ENCODE measurements at regions not wholly inside any gene's neighbourhood (a gene's known extent, or its start where the extent isn't known, plus 50 kb on each side); places are given as distances from the start of the nearest gene placed in this dataset.

GRCh38 chr9:88642336-88642735 lies 107.4 kb downstream of the NXNL2 start:
- no peak for TF ChIP-seq EZH2phosphoT487 (conservative IDR thresholded peaks at IDR 0.05; ENCODE audit: low read length)
- no peak for TF ChIP-seq CTCF (IDR thresholded peaks at IDR 0.05; ENCODE audit: insufficient read depth, low read length, poor library complexity, severe bottlenecking)
- Histone ChIP-seq H2AFZ (ENCODE audit: low read depth, low read length, severe bottlenecking) (no peak overlapping the region), H3K9me3 (ENCODE audit: insufficient read depth, low read length) (no peaks in the 10 kb centered on the region), H3K79me2 (ENCODE audit: insufficient read depth, low read length) (no peaks in the 10 kb centered on the region), H3F3A (ENCODE audit: insufficient read depth) (no peaks in the 10 kb centered on the region), H3K27me3 (ENCODE audit: low read length) (no peaks in the 10 kb centered on the region), H3K4me2 (ENCODE audit: low read depth, low read length, poor library complexity, severe bottlenecking) (no peak overlapping the region), H3K4me3 (ENCODE audit: insufficient read depth, low read length, poor library complexity, severe bottlenecking) (no peak overlapping the region), H4K20me1 (ENCODE audit: low read depth, low read length) (no peaks in the 10 kb centered on the region), H3K9me2 (replicated peaks; ENCODE audit: insufficient read depth, low read length) (no peaks in the 10 kb centered on the region), H3K27ac (ENCODE audit: low read depth, low read length) (no peak overlapping the region), H3K9ac (ENCODE audit: low read length) (no peak overlapping the region), H3K36me3 (ENCODE audit: low read length) (no peaks in the 10 kb centered on the region)

- Histone ChIP-seq H3K9me3 (ENCODE audit: insufficient read depth, low read length) (no peaks in the 10 kb centered on the region), H3K36me3 (ENCODE audit: low read length) (no peaks in the 10 kb centered on the region), H3K4me2 (ENCODE audit: low read depth, low read length, poor library complexity, severe bottlenecking) (no peak overlapping the region), H3K79me2 (ENCODE audit: insufficient read depth, low read length) (no peaks in the 10 kb centered on the region), H4K20me1 (ENCODE audit: low read depth, low read length) (no peaks in the 10 kb centered on the region), H3K27ac (ENCODE audit: low read depth, low read length) (no peak overlapping the region), H3K9me2 (replicated peaks; ENCODE audit: insufficient read depth, low read length) (no peaks in the 10 kb centered on the region), H3K9ac (ENCODE audit: low read length) (no peak overlapping the region), H3K27me3 (ENCODE audit: low read length) (no peaks in the 10 kb centered on the region), H3F3A (ENCODE audit: insufficient read depth) (no peaks in the 10 kb centered on the region), H3K4me3 (ENCODE audit: insufficient read depth, low read length, poor library complexity, severe bottlenecking) (no peak overlapping the region), H2AFZ (ENCODE audit: low read depth, low read length, severe bottlenecking) (no peak overlapping the region)
- no peak for TF ChIP-seq EZH2phosphoT487 (conservative IDR thresholded peaks at IDR 0.05; ENCODE audit: low read length)
- no peak for TF ChIP-seq CTCF (IDR thresholded peaks at IDR 0.05; ENCODE audit: insufficient read depth, low read length, poor library complexity, severe bottlenecking)
Observed at GRCh38 chr9:88643931-88644330, 109.0 kb downstream of the NXNL2 start.

GRCh38 chr9:88645172-88645878 lies 110.3 kb downstream of the NXNL2 start:
- H3K4me2 ChIP-seq (ENCODE audit: low read depth, low read length, poor library complexity, severe bottlenecking), result no peak overlapping the region
- no peaks in the 10 kb centered on the region for H3K36me3 ChIP-seq (ENCODE audit: low read length)
- H2AFZ ChIP-seq (ENCODE audit: low read depth, low read length, severe bottlenecking), result no peak overlapping the region
- H3K9me2 ChIP-seq (replicated peaks; ENCODE audit: insufficient read depth, low read length), result no peaks in the 10 kb centered on the region
- H3K9ac ChIP-seq (ENCODE audit: low read length), result no peak overlapping the region
- no peaks in the 10 kb centered on the region for H4K20me1 ChIP-seq (ENCODE audit: low read depth, low read length)
- no peaks in the 10 kb centered on the region for H3K79me2 ChIP-seq (ENCODE audit: insufficient read depth, low read length)
- no peaks in the 10 kb centered on the region for H3F3A ChIP-seq (ENCODE audit: insufficient read depth)
- no peaks in the 10 kb centered on the region for H3K9me3 ChIP-seq (ENCODE audit: insufficient read depth, low read length)
- H3K27me3 ChIP-seq (ENCODE audit: low read length), result no peaks in the 10 kb centered on the region
- H3K4me3 ChIP-seq (ENCODE audit: insufficient read depth, low read length, poor library complexity, severe bottlenecking), result no peak overlapping the region
- no peak overlapping the region for H3K27ac ChIP-seq (ENCODE audit: low read depth, low read length)
- TF ChIP-seq CTCF (IDR thresholded peaks at IDR 0.05; ENCODE audit: insufficient read depth, low read length, poor library complexity, severe bottlenecking) (no peak), EZH2phosphoT487 (conservative IDR thresholded peaks at IDR 0.05; ENCODE audit: low read length) (no peak)

Data from SU-DHL-6 (cell line).